ENCODE measurements at regions not wholly inside any gene's neighbourhood (a gene's known extent, or its start where the extent isn't known, plus 50 kb on each side); places are given as distances from the start of the nearest gene placed in this dataset.

DNA sequence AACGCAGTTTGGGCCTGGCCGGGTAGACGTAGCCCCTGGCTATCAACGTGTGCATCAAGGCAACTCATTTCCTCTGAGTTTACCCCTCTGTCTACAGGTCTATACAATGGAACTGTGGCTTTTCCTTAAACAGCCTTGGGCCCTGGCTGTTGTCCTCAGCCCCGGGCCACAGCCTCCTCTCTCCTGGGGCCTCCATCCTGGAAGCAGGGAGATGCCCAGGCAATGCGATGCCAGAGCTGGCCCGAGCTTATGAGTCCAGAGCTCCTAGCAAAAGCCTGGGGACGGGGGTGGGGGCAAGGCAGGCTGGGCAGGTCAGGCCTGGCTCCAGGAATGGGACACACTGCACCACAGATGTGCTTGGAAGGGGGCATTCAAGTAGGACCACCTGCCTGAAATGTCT, 89.6 kb upstream of the SMNDC1 start:
- Mint-ChIP-seq H3K27me3 (peaks cover 22% of the 10 kb centered on the region), H3K4me3 (no peak overlapping the region), H3K4me1 (peaks cover 6% of the 10 kb centered on the region), H3K9me3 (ENCODE audit: insufficient read depth) (no peaks in the 10 kb centered on the region), H3K27ac (no peak overlapping the region)
- Histone ChIP-seq H3K9me3 (ENCODE audit: control extremely low read depth in 1 of 3, control insufficient read depth in 2 of 3, insufficient read depth in 1 of 3, low read length in 2 of 3) (no peaks in the 10 kb centered on the region), H3K27ac (ENCODE audit: low read length in 2 of 2) (no peak overlapping the region), H3K4me3 (ENCODE audit: control extremely low read depth in 1 of 5, extremely low read depth in 1 of 5, insufficient read depth in 1 of 5, low read depth in 2 of 5, low read length in 4 of 5) (no peak overlapping the region), H3K4me1 (ENCODE audit: control insufficient read depth in 2 of 2, insufficient read depth in 2 of 2, low read length in 2 of 2) (no peaks in the 10 kb centered on the region), H3K79me2 (ENCODE audit: control insufficient read depth, insufficient read depth, low read length) (no peaks in the 10 kb centered on the region), H2AFZ (ENCODE audit: insufficient read depth, low read depth, low read length, poor library complexity, severe bottlenecking) (no peak overlapping the region), H4K20me1 (ENCODE audit: control insufficient read depth, insufficient read depth, low read length, poor library complexity, severe bottlenecking) (no peaks in the 10 kb centered on the region), H3K36me3 (replicated peaks in 1 of 2; ENCODE audit: control extremely low read depth in 1 of 2, control insufficient read depth in 1 of 2, extremely low read depth in 1 of 2, insufficient read depth in 2 of 2, low read length in 1 of 2) (no peaks in the 10 kb centered on the region), H3K4me2 (replicated peaks; ENCODE audit: low read depth, low read length, poor library complexity, severe bottlenecking) (no peak overlapping the region), H3K9ac (ENCODE audit: low read length) (no peak overlapping the region), H3K27me3 (replicated peaks in 1 of 4; ENCODE audit: control extremely low read depth in 1 of 4, control insufficient read depth in 3 of 4, insufficient read depth in 4 of 4, low read length in 3 of 4) (peaks cover 0 to 8% (median 0%) of the 10 kb centered on the region in 4 experiments)
- ChIA-PET POLR2A (no interaction called here), CTCF (no interaction called here)
- TF ChIP-seq, protein P1, sequence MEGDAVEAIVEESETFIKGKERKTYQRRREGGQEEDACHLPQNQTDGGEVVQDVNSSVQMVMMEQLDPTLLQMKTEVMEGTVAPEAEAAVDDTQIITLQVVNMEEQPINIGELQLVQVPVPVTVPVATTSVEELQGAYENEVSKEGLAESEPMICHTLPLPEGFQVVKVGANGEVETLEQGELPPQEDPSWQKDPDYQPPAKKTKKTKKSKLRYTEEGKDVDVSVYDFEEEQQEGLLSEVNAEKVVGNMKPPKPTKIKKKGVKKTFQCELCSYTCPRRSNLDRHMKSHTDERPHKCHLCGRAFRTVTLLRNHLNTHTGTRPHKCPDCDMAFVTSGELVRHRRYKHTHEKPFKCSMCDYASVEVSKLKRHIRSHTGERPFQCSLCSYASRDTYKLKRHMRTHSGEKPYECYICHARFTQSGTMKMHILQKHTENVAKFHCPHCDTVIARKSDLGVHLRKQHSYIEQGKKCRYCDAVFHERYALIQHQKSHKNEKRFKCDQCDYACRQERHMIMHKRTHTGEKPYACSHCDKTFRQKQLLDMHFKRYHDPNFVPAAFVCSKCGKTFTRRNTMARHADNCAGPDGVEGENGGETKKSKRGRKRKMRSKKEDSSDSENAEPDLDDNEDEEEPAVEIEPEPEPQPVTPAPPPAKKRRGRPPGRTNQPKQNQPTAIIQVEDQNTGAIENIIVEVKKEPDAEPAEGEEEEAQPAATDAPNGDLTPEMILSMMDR (IDR thresholded peaks at IDR 0.05) = no peak
- TF ChIP-seq EZH2 (IDR thresholded peaks at IDR 0.05; ENCODE audit: borderline replicate concordance, insufficient read depth, low read depth, low read length, poor library complexity, severe bottlenecking) = no peak
- 94% methylated on average over 5 of the region's 8 CpGs for WGBS (ENCODE audit: insufficient coverage)
- ATAC-seq (ENCODE audit: low read depth) = no peak
- DNase-seq = no peak
- intact Hi-C loops (cut with micrococcal nuclease) = no loop called here

DNA sequence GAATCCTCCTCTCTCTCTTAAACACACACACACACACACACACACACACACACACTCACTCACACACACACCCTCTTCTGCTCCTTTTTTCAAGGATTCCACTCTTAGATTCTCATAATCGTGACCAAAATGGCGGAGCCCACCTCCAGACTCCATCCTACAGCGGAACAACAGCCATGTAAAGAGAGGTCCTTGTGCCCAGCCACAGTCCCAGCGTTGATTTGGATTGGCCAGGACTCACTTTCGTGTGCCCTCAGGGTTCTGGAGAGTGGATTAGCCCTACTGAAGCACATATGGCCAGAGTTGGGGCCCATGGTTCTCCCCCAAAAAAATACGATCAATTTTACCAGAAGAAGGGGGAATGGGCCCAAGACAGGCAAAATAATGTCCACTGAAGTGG, 90.2 kb upstream of the SMNDC1 start:
- peaks cover 20% of the 10 kb centered on the region for H3K27me3 Mint-ChIP-seq
- POLR2A ChIA-PET = interaction anchor here (1.7 kb wide), 1 partner anchor 17 kb away, joined by 4 read pairs; no protein-coding TSS in a partner anchor
- H3K4me1 Mint-ChIP-seq = peaks cover 6% of the 10 kb centered on the region
- TF ChIP-seq, protein P1 (IDR thresholded peaks at IDR 0.05) = no peak
- no peak for TF ChIP-seq EZH2 (IDR thresholded peaks at IDR 0.05; ENCODE audit: borderline replicate concordance, insufficient read depth, low read depth, low read length, poor library complexity, severe bottlenecking)
- Histone ChIP-seq H3K9ac (ENCODE audit: low read length) (no peak overlapping the region), H4K20me1 (ENCODE audit: control insufficient read depth, insufficient read depth, low read length, poor library complexity, severe bottlenecking) (no peaks in the 10 kb centered on the region), H3K27me3 (replicated peaks in 1 of 4; ENCODE audit: control extremely low read depth in 1 of 4, control insufficient read depth in 3 of 4, insufficient read depth in 4 of 4, low read length in 3 of 4) (peaks cover 0 to 8% (median 0%) of the 10 kb centered on the region in 4 experiments), H3K9me3 (ENCODE audit: control extremely low read depth in 1 of 3, control insufficient read depth in 2 of 3, insufficient read depth in 1 of 3, low read length in 2 of 3) (no peaks in the 10 kb centered on the region), H3K79me2 (ENCODE audit: control insufficient read depth, insufficient read depth, low read length) (no peaks in the 10 kb centered on the region), H3K4me3 (ENCODE audit: control extremely low read depth in 1 of 5, extremely low read depth in 1 of 5, insufficient read depth in 1 of 5, low read depth in 2 of 5, low read length in 4 of 5) (no peak overlapping the region), H3K4me1 (ENCODE audit: control insufficient read depth in 2 of 2, insufficient read depth in 2 of 2, low read length in 2 of 2) (no peaks in the 10 kb centered on the region), H2AFZ (ENCODE audit: insufficient read depth, low read depth, low read length, poor library complexity, severe bottlenecking) (no peak overlapping the region), H3K27ac (ENCODE audit: low read length in 2 of 2) (no peak overlapping the region), H3K4me2 (replicated peaks; ENCODE audit: low read depth, low read length, poor library complexity, severe bottlenecking) (no peak overlapping the region), H3K36me3 (replicated peaks in 1 of 2; ENCODE audit: control extremely low read depth in 1 of 2, control insufficient read depth in 1 of 2, extremely low read depth in 1 of 2, insufficient read depth in 2 of 2, low read length in 1 of 2) (no peaks in the 10 kb centered on the region)
- ATAC-seq (ENCODE audit: low read depth) = no peak
- H3K27ac Mint-ChIP-seq = no peak overlapping the region
- WGBS (ENCODE audit: insufficient coverage) = 91% methylated on average over 5 of the region's 6 CpGs
- intact Hi-C loops (cut with micrococcal nuclease) = no loop called here
- no peaks in the 10 kb centered on the region for H3K9me3 Mint-ChIP-seq (ENCODE audit: insufficient read depth)
- H3K4me3 Mint-ChIP-seq = no peak overlapping the region
- no peak for DNase-seq
- CTCF ChIA-PET = no interaction called here

All from B cell (primary cell).